Panc1 (cell line): ENCODE measurements at regions not wholly inside any gene's neighbourhood (a gene's known extent, or its start where the extent isn't known, plus 50 kb on each side); places are given as distances from the start of the nearest gene placed in this dataset.

Source experiments
- ATAC-seq: fragments of 200-7000 bp; cut with Tn5 transposase; 2 replicates; pipeline ENCODE4 v1.9.1; 2020; ENCODE audit warnings: mild to moderate bottlenecking, moderate library complexity
- BruUV-seq: library from RNA; stranded (reverse); fragments of 400-500 nt; replicated peaks from 2 replicates; lab custom pipeline; 2021; lab: Mats Ljungman, UMichigan
- CTCF ChIA-PET: fragments of 300-600 bp; sonication (Branson Sonifier 250); formaldehyde crosslinking; loops from one replicate; lab custom pipeline; 2022; ENCODE audit warnings: antibody characterized with exemption; lab: Charles Lee
- POLR2A ChIA-PET: fragments of 300-600 bp; sonication (Branson Sonifier 250); formaldehyde crosslinking; loops from one replicate; lab custom pipeline; 2022; ENCODE audit warnings: antibody characterized with exemption; lab: Charles Lee
- DNase-seq: peaks from one replicate; pipeline ENCODE4 v3.0.0-alpha.2; 2010; ENCODE audit warnings: low read depth, low spot score
- H3K27ac ChIP-seq: 2 replicates; pipeline ENCODE4 v1.5.1; 2011; ENCODE audit warnings: mild to moderate bottlenecking, low read length, inconsistent platforms
- H3K27me3 ChIP-seq: fragments of 200-500 bp; sonication (Bioruptor generic); 2 replicates; pipeline ENCODE4 v1.6.0; 2014; ENCODE audit warnings: low read length, inconsistent platforms; ENCODE audit not compliant: control insufficient read depth, insufficient read depth
- H3K36me3 ChIP-seq: fragments of 200-500 bp; sonication (Bioruptor generic); 2 replicates; pipeline ENCODE4 v1.5.1; 2014; ENCODE audit warnings: inconsistent platforms, mild to moderate bottlenecking, low read length, moderate library complexity; ENCODE audit not compliant: control insufficient read depth, insufficient read depth
- H3K4me1 ChIP-seq: 2 replicates; pipeline ENCODE4 v1.5.1; 2011; ENCODE audit warnings: inconsistent platforms, mild to moderate bottlenecking, low read length, moderate library complexity; ENCODE audit not compliant: control insufficient read depth, insufficient read depth
- H3K4me3 ChIP-seq, 2 experiments: 2 replicates each; pipeline ENCODE4 v1.5.1; 2011 to 2012; ENCODE audit warnings: low read depth in 2 of 2, low read length in 2 of 2, mild to moderate bottlenecking in 2 of 2, inconsistent platforms in 1 of 2, moderate library complexity in 1 of 2
- H3K9me3 ChIP-seq: fragments of 200-500 bp; sonication (Bioruptor generic); 2 replicates; pipeline ENCODE4 v1.5.1; 2014; ENCODE audit warnings: low read depth, mild to moderate bottlenecking, inconsistent platforms, low read length, moderate library complexity; ENCODE audit not compliant: control insufficient read depth, insufficient read depth
- POLR2AphosphoS5 ChIP-seq: IDR thresholded peaks from 2 replicates; pipeline ENCODE4 v1.6.1; 2012; ENCODE audit warnings: mild to moderate bottlenecking, low read depth, low read length, moderate library complexity
- REST ChIP-seq, 2 experiments: IDR thresholded peaks; 2 replicates each; pipeline ENCODE4 v1.6.1; 2011 to 2012; ENCODE audit warnings: low read depth in 2 of 2, control low read depth in 1 of 2, low read length in 1 of 2, mild to moderate bottlenecking in 1 of 2, moderate library complexity in 1 of 2; ENCODE audit not compliant: insufficient read depth in 1 of 2
- SIN3A ChIP-seq: IDR thresholded peaks from 2 replicates; pipeline ENCODE4 v1.6.1; 2012; ENCODE audit warnings: low read depth, mild to moderate bottlenecking, low read length, moderate library complexity, borderline replicate concordance; ENCODE audit not compliant: insufficient read depth
- TCF7L2 ChIP-seq: IDR thresholded peaks from 2 replicates; pipeline ENCODE4 v1.6.1; 2011; ENCODE audit warnings: mild to moderate bottlenecking, low read depth, low read length, inconsistent platforms
- in situ Hi-C: cut with HindIII; loops from 2 replicates; pipeline ENCODE4 v1.10.0; 2016; ENCODE audit warnings: low sequenced_read_pairs, low pct_unique_long_range_greater_than_20kb
- intact Hi-C: fragments of 100-400 bp; cut with micrococcal nuclease; formaldehyde crosslinking; loops from one replicate; pipeline ENCODE4 v1.10.0; 2022; ENCODE audit not compliant: unreplicated experiment
- TF ChIP-seq, protein P1 (sequence below): fragments of 450-650 bp; IDR thresholded peaks from 2 replicates; pipeline ENCODE4 v1.5.1; 2017; ENCODE audit warnings: mild to moderate bottlenecking

DNA sequence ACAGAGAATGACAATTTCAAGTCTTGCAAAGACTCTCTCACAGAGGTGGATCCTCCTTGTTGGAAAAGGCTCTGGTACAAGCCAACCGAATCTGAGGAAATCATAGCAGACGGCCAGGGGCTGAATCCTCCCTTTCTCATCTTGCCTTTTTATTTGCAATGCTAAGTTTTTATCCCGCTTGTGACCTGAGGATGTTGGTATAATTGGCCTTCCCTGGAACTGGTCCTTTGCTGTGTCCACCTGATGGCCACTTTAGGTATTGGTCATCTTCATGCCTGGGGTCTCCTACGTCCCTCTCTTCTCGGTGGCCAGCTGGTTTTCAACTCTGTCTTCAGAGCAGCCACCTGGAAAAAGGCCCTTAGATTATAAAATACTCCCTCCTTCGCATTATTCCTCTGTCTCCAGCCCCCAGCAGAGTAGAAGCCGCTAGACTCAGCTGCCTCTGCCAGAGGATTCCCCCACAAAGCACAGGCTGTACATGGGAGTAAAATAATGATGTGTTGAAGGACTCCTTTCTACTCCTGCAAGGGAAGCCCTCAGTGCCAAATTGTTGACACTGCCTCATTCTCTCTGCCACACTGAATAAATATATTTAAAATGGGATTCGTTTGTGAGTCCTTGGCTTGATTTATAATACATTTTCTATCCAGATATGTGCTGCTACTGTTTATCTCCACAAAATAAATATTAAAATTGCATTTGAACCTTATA, 208.9 kb upstream of the CFAP20DC start:
- Histone ChIP-seq H3K4me3 (no peak overlapping the region), H3K9me3 (no peaks in the 10 kb centered on the region), H3K4me1 (no peaks in the 10 kb centered on the region; the same call in 1 of the 2 replicates), H3K27ac (no peak overlapping the region), H3K27me3 (no peaks in the 10 kb centered on the region; the same call in 1 of the 2 replicates), H3K36me3 (no peaks in the 10 kb centered on the region)
- no TSS peak for BruUV-seq
- ChIA-PET POLR2A (no interaction called here), CTCF (no interaction called here)
- intact Hi-C loops = no loop called here
- TF ChIP-seq, protein P1, sequence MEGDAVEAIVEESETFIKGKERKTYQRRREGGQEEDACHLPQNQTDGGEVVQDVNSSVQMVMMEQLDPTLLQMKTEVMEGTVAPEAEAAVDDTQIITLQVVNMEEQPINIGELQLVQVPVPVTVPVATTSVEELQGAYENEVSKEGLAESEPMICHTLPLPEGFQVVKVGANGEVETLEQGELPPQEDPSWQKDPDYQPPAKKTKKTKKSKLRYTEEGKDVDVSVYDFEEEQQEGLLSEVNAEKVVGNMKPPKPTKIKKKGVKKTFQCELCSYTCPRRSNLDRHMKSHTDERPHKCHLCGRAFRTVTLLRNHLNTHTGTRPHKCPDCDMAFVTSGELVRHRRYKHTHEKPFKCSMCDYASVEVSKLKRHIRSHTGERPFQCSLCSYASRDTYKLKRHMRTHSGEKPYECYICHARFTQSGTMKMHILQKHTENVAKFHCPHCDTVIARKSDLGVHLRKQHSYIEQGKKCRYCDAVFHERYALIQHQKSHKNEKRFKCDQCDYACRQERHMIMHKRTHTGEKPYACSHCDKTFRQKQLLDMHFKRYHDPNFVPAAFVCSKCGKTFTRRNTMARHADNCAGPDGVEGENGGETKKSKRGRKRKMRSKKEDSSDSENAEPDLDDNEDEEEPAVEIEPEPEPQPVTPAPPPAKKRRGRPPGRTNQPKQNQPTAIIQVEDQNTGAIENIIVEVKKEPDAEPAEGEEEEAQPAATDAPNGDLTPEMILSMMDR = no peak
- TF ChIP-seq POLR2AphosphoS5 (no peak), SIN3A (no peak), REST (IDR thresholded peaks at IDR 0.05; ENCODE audit: insufficient read depth in 1 of 2, low read depth in 2 of 2, low read length in 1 of 2) (no peak), TCF7L2 (no peak)
- DNase-seq (no peak), ATAC-seq (no peak)
- in situ Hi-C loops = no loop called here

- ATAC-seq = no peak
- BruUV-seq = no TSS peak
- DNase-seq = no peak
- POLR2A ChIA-PET = interaction anchor here (0.6 kb wide), 1 partner anchor 920 kb away, joined by 7 read pairs; no protein-coding TSS in a partner anchor
- H3K27ac ChIP-seq = no peak overlapping the region
- no peaks in the 10 kb centered on the region for H3K36me3 ChIP-seq
- in situ Hi-C loops (no loop called here), intact Hi-C loops (no loop called here)
- no peaks in the 10 kb centered on the region; the same call in 1 of the 2 replicates for H3K4me1 ChIP-seq
- TF ChIP-seq REST (IDR thresholded peaks at IDR 0.05; ENCODE audit: insufficient read depth in 1 of 2, low read depth in 2 of 2, low read length in 1 of 2) (no peak), SIN3A (no peak), POLR2AphosphoS5 (no peak), TCF7L2 (no peak)
- TF ChIP-seq, protein P1 = no peak
- CTCF ChIA-PET = no interaction called here
- no peaks in the 10 kb centered on the region for H3K9me3 ChIP-seq
- no peak overlapping the region for H3K4me3 ChIP-seq
- H3K27me3 ChIP-seq = no peaks in the 10 kb centered on the region; the same call in 1 of the 2 replicates
Measured at GRCh38 chr3:59257506-59257905, 207.7 kb upstream of the CFAP20DC start.
